Breast epithelium (tissue), 4 donors: ENCODE measurements at regions not wholly inside any gene's neighbourhood (a gene's known extent, or its start where the extent isn't known, plus 50 kb on each side); places are given as distances from the start of the nearest gene placed in this dataset.

Source experiments
- DNase-seq, 2 donors: peaks; one replicate each; pipeline ENCODE4 v3.0.0-alpha.2; 2019; ENCODE audit warnings: low spot score in 2 of 2
- H3K27ac ChIP-seq, 2 donors: fragments of 200-600 bp; sonication (generic) in 1 of 2; one replicate each; pipeline ENCODE4 v1.5.1; 2016 to 2019; ENCODE audit warnings: mild to moderate bottlenecking in 1 of 2
- H3K27me3 ChIP-seq, 2 donors: fragments of 200-600 bp; sonication (generic) in 1 of 2; one replicate each; pipeline versions ENCODE4 v1.5.1 to v1.6.0; 2017 to 2019; ENCODE audit warnings: control low read depth in 1 of 2, mild to moderate bottlenecking in 1 of 2
- H3K36me3 ChIP-seq: fragments of 200-600 bp; one replicate; pipeline ENCODE4 v1.5.1; 2019
- H3K4me1 ChIP-seq, 2 donors: fragments of 200-600 bp; sonication (generic); one replicate each; pipeline ENCODE4 v1.5.1; 2016 to 2019; ENCODE audit warnings: control low read depth in 1 of 2
- H3K4me3 ChIP-seq, 3 donors: fragments of 200-600 bp; sonication (generic); 1 replicate in 2 of 3; 2 replicates in 1 of 3; pipeline ENCODE4 v1.5.1; 2016 to 2019; ENCODE audit warnings: mild to moderate bottlenecking in 3 of 3, moderate library complexity in 2 of 3
- H3K9me3 ChIP-seq, 2 donors: fragments of 200-600 bp; sonication (generic) in 1 of 2; one replicate each; pipeline ENCODE4 v1.5.1; 2016 to 2019; ENCODE audit warnings: control low read depth in 1 of 2
- CTCF ChIP-seq, 3 donors: fragments of 450-650 bp; IDR thresholded peaks; one replicate each; pipeline ENCODE4 v1.5.1; 2016 to 2017; ENCODE audit warnings: antibody characterized with exemption in 3 of 3, mild to moderate bottlenecking in 3 of 3, moderate library complexity in 3 of 3
- POLR2A ChIP-seq: fragments of 450-650 bp; IDR thresholded peaks from one replicate; pipeline ENCODE4 v1.6.1; 2016; ENCODE audit warnings: antibody characterized with exemption, mild to moderate bottlenecking, moderate library complexity
- POLR2AphosphoS5 ChIP-seq, 3 donors: sonication (generic); formaldehyde crosslinking; IDR thresholded peaks; one replicate each; pipeline ENCODE4 v1.6.1; 2017; ENCODE audit warnings: antibody characterized with exemption in 3 of 3
- intact Hi-C: fragments of 100-400 bp; cut with DNase I; formaldehyde crosslinking; loops from one replicate; pipeline ENCODE4 v1.15.1; 2023; ENCODE audit warnings: low total_unique reads

GRCh38 chr2:67930156-67930555, 132.6 kb downstream of the C1D start:
- Histone ChIP-seq H3K36me3 (no peaks in the 10 kb centered on the region), H3K4me3 (no peak overlapping the region), H3K4me1 (no peaks in the 10 kb centered on the region), H3K27me3 (no peaks in the 10 kb centered on the region), H3K9me3 (no peaks in the 10 kb centered on the region), H3K27ac (no peak overlapping the region)
- DNase-seq, result no peak
- intact Hi-C loops, result no loop called here
- TF ChIP-seq POLR2AphosphoS5 (IDR thresholded peaks at IDR 0.05), result no peak
- TF ChIP-seq POLR2A, result no peak

- no peak overlapping the region for H3K4me3 ChIP-seq
- H3K36me3 ChIP-seq, result no peaks in the 10 kb centered on the region
- H3K4me1 ChIP-seq, result no peaks in the 10 kb centered on the region
- no peaks in the 10 kb centered on the region for H3K9me3 ChIP-seq
- H3K27ac ChIP-seq, result no peak overlapping the region
- TF ChIP-seq CTCF (IDR thresholded peaks at IDR 0.05), result no peak
- no peak for TF ChIP-seq POLR2A
- no peak for TF ChIP-seq POLR2AphosphoS5 (IDR thresholded peaks at IDR 0.05)
- no peak for DNase-seq
- intact Hi-C loops, result no loop called here
- no peaks in the 10 kb centered on the region for H3K27me3 ChIP-seq
Observed at GRCh38 chr2:67936969-67937368, 125.8 kb downstream of the C1D start.

DNA sequence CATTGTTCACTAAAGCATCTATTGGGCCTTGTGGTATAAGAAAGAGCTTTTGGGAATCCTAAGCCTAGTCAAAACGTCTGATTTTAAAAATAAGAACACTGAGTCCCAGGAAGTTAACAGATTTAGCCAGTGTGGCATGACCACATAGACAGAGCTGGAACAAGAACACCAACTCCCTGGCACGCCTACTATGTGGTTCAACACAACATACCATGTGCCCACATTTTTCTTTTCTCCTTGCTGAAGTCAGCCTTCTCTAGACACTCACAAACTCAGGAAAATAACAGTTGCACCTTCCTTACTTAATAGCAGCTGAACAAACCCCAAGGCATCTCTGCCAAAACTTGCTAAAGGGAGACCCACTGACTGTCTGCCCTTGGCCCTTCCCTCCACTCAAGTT, 124.8 kb downstream of the C1D start:
- Histone ChIP-seq H3K4me1 (no peaks in the 10 kb centered on the region), H3K27ac (no peak overlapping the region), H3K36me3 (no peaks in the 10 kb centered on the region), H3K27me3 (no peaks in the 10 kb centered on the region), H3K4me3 (no peak overlapping the region), H3K9me3 (no peaks in the 10 kb centered on the region)
- DNase-seq, result no peak
- TF ChIP-seq CTCF (IDR thresholded peaks at IDR 0.05) (no peak), POLR2A (no peak), POLR2AphosphoS5 (IDR thresholded peaks at IDR 0.05) (no peak)
- intact Hi-C loops, result no loop called here

GRCh38 chr2:67945056-67945455, 117.7 kb downstream of the C1D start:
- Histone ChIP-seq H3K27ac (no peak overlapping the region), H3K27me3 (no peaks in the 10 kb centered on the region), H3K4me3 (no peak overlapping the region), H3K36me3 (no peaks in the 10 kb centered on the region), H3K9me3 (no peaks in the 10 kb centered on the region), H3K4me1 (no peaks in the 10 kb centered on the region)
- no peak for DNase-seq
- intact Hi-C loops, result no loop called here
- TF ChIP-seq CTCF (IDR thresholded peaks at IDR 0.05) (no peak), POLR2A (no peak), POLR2AphosphoS5 (IDR thresholded peaks at IDR 0.05) (no peak)

- Histone ChIP-seq H3K27me3 (no peaks in the 10 kb centered on the region), H3K4me3 (no peak overlapping the region), H3K27ac (no peak overlapping the region), H3K36me3 (no peaks in the 10 kb centered on the region), H3K4me1 (no peaks in the 10 kb centered on the region), H3K9me3 (no peaks in the 10 kb centered on the region)
- DNase-seq, result no peak
- intact Hi-C loops, result no loop called here
- TF ChIP-seq POLR2A, result no peak
- no peak for TF ChIP-seq POLR2AphosphoS5 (IDR thresholded peaks at IDR 0.05)
- TF ChIP-seq CTCF (IDR thresholded peaks at IDR 0.05), result no peak
Observed at GRCh38 chr2:67945940-67946339, 116.9 kb downstream of the C1D start.

DNA sequence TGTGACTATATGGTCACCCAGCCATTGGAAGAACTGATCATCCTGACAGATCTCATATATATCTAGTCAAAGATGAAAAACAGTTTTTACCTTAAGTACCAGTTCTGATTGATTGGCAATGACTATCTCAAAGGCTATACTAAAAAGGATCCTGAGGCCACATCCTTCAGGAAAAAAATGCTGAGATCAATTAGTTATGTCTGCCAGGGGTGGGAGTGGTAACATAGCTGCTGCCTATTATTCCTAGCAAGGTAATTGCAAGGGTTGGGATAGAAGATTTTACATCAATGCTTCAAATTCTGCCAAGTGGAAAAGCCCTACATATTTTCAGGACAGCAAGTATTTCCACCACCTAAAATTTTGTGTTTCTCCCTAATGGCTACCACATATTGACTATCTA, 114.7 kb downstream of the C1D start:
- no peak for DNase-seq
- intact Hi-C loops, result no loop called here

More for the DNA sequence above, 114.7 kb downstream of the C1D start:
- Histone ChIP-seq H3K27ac (no peak overlapping the region), H3K27me3 (no peaks in the 10 kb centered on the region), H3K4me3 (no peak overlapping the region), H3K4me1 (no peaks in the 10 kb centered on the region), H3K36me3 (no peaks in the 10 kb centered on the region), H3K9me3 (no peaks in the 10 kb centered on the region)
- TF ChIP-seq POLR2AphosphoS5 (IDR thresholded peaks at IDR 0.05) (no peak), POLR2A (no peak), CTCF (IDR thresholded peaks at IDR 0.05) (no peak)
